Activated CD4-positive, alpha-beta memory T cell treated with anti-CD3 and anti-CD28 coated beads for 36 hours (primary cell): ENCODE measurements at regions not wholly inside any gene's neighbourhood (a gene's known extent, or its start where the extent isn't known, plus 50 kb on each side); places are given as distances from the start of the nearest gene placed in this dataset.

Source experiments
- CTCF ChIA-PET: fragments of 350-600 bp; sonication (Branson Sonifier 250); formaldehyde crosslinking; loops from one replicate; lab custom pipeline; 2021; ENCODE audit warnings: antibody characterized with exemption, inconsistent platforms; lab: Charles Lee
- POLR2A ChIA-PET: fragments of 350-600 bp; sonication (Branson Sonifier 250); formaldehyde crosslinking; loops from one replicate; lab custom pipeline; 2021; ENCODE audit warnings: antibody characterized with exemption; lab: Charles Lee
- DNase-seq: peaks from one replicate; pipeline ENCODE4 v3.0.0-alpha.2; 2020
- H3K27ac Mint-ChIP-seq: one replicate; pipeline ENCODE4 v1.8.0; 2021; ENCODE audit warnings: mixed read lengths
- H3K27me3 Mint-ChIP-seq: one replicate; pipeline ENCODE4 v1.8.0; 2021; ENCODE audit warnings: mixed read lengths
- H3K36me3 Mint-ChIP-seq: one replicate; pipeline ENCODE4 v1.8.0; 2021; ENCODE audit warnings: mixed read lengths
- H3K4me1 Mint-ChIP-seq: one replicate; pipeline ENCODE4 v1.8.0; 2021; ENCODE audit warnings: low read depth, mixed read lengths
- H3K4me3 Mint-ChIP-seq: one replicate; pipeline ENCODE4 v1.8.0; 2021; ENCODE audit warnings: mild to moderate bottlenecking, mixed read lengths
- H3K9me3 Mint-ChIP-seq: one replicate; pipeline ENCODE4 v1.8.0; 2021; ENCODE audit warnings: mixed read lengths
- intact Hi-C: fragments of 100-400 bp; cut with micrococcal nuclease; formaldehyde crosslinking; loops from one replicate; pipeline ENCODE4 v1.15.1; 2023

GRCh38 chr7:118615-119391 is 73.6 kb upstream of the FAM20C start:
- intact Hi-C loops: no loop called here
- no peak overlapping the region for H3K4me3 Mint-ChIP-seq
- no peaks in the 10 kb centered on the region for H3K4me1 Mint-ChIP-seq
- ChIA-PET POLR2A (no interaction called here), CTCF (no interaction called here)
- no peaks in the 10 kb centered on the region for H3K36me3 Mint-ChIP-seq
- peaks cover 22% of the 10 kb centered on the region for H3K27me3 Mint-ChIP-seq
- DNase-seq: no peak
- no peak overlapping the region for H3K27ac Mint-ChIP-seq
- peaks cover 8% of the 10 kb centered on the region for H3K9me3 Mint-ChIP-seq

- H3K4me3 Mint-ChIP-seq: no peak overlapping the region
- intact Hi-C loops: no loop called here
- no peaks in the 10 kb centered on the region for H3K4me1 Mint-ChIP-seq
- no peak for DNase-seq
- ChIA-PET POLR2A (no interaction called here), CTCF (no interaction called here)
- peaks cover 2% of the 10 kb centered on the region for H3K9me3 Mint-ChIP-seq
- H3K36me3 Mint-ChIP-seq: no peaks in the 10 kb centered on the region
- peaks cover 17% of the 10 kb centered on the region for H3K27me3 Mint-ChIP-seq
- H3K27ac Mint-ChIP-seq: no peak overlapping the region
These were observed 72.8 kb upstream of the FAM20C start for GRCh38 chr7:119392-120163.

GRCh38 chr7:120164-120991 is 72.0 kb upstream of the FAM20C start:
- no peaks in the 10 kb centered on the region for H3K36me3 Mint-ChIP-seq
- H3K9me3 Mint-ChIP-seq: no peaks in the 10 kb centered on the region
- ChIA-PET POLR2A (no interaction called here), CTCF (no interaction called here)
- H3K27ac Mint-ChIP-seq: no peak overlapping the region
- H3K4me1 Mint-ChIP-seq: no peaks in the 10 kb centered on the region
- no peak for DNase-seq
- H3K27me3 Mint-ChIP-seq: peaks cover 14% of the 10 kb centered on the region
- no peak overlapping the region for H3K4me3 Mint-ChIP-seq
- intact Hi-C loops: no loop called here

- Mint-ChIP-seq H3K4me3 (no peak overlapping the region), H3K27me3 (peaks cover 10% of the 10 kb centered on the region), H3K9me3 (no peaks in the 10 kb centered on the region), H3K36me3 (no peaks in the 10 kb centered on the region), H3K4me1 (no peaks in the 10 kb centered on the region), H3K27ac (no peak overlapping the region)
- POLR2A ChIA-PET: no interaction called here
- CTCF ChIA-PET: no interaction called here
- DNase-seq: no peak
- intact Hi-C loops: no loop called here
These were observed 71.2 kb upstream of the FAM20C start for GRCh38 chr7:121002-121785.

- no peaks in the 10 kb centered on the region for H3K36me3 Mint-ChIP-seq
- no peak for DNase-seq
- ChIA-PET CTCF (no interaction called here), POLR2A (no interaction called here)
- peaks cover 4% of the 10 kb centered on the region for H3K27me3 Mint-ChIP-seq
- intact Hi-C loops: no loop called here
- no peak overlapping the region for H3K4me3 Mint-ChIP-seq
- H3K4me1 Mint-ChIP-seq: no peaks in the 10 kb centered on the region
- no peak overlapping the region for H3K27ac Mint-ChIP-seq
- no peaks in the 10 kb centered on the region for H3K9me3 Mint-ChIP-seq
These were observed 69.1 kb upstream of the FAM20C start for GRCh38 chr7:123237-123636.

- H3K36me3 Mint-ChIP-seq: no peaks in the 10 kb centered on the region
- intact Hi-C loops: no loop called here
These were observed 68.0 kb upstream of the FAM20C start for GRCh38 chr7:124130-124949.

GRCh38 chr7:125061-125475 is 67.3 kb upstream of the FAM20C start:
- Mint-ChIP-seq H3K27me3 (no peaks in the 10 kb centered on the region), H3K4me1 (no peaks in the 10 kb centered on the region), H3K27ac (no peak overlapping the region), H3K9me3 (no peaks in the 10 kb centered on the region), H3K36me3 (no peaks in the 10 kb centered on the region), H3K4me3 (no peak overlapping the region)
- intact Hi-C loops: no loop called here
- no peak for DNase-seq
- ChIA-PET CTCF (no interaction called here), POLR2A (no interaction called here)

More at GRCh38 chr7:124130-124949, 68.0 kb upstream of the FAM20C start:
- H3K27me3 Mint-ChIP-seq: no peaks in the 10 kb centered on the region
- no peaks in the 10 kb centered on the region for H3K9me3 Mint-ChIP-seq
- H3K4me1 Mint-ChIP-seq: no peaks in the 10 kb centered on the region
- POLR2A ChIA-PET: no interaction called here
- CTCF ChIA-PET: no interaction called here
- no peak overlapping the region for H3K27ac Mint-ChIP-seq
- no peak overlapping the region for H3K4me3 Mint-ChIP-seq
- no peak for DNase-seq

- Mint-ChIP-seq H3K4me1 (no peaks in the 10 kb centered on the region), H3K27ac (no peak overlapping the region), H3K36me3 (no peaks in the 10 kb centered on the region), H3K27me3 (no peaks in the 10 kb centered on the region), H3K4me3 (no peak overlapping the region), H3K9me3 (no peaks in the 10 kb centered on the region)
- POLR2A ChIA-PET: no interaction called here
- CTCF ChIA-PET: no interaction called here
- DNase-seq: no peak
- intact Hi-C loops: no loop called here
These were observed 66.7 kb upstream of the FAM20C start for GRCh38 chr7:125661-126060.

- Mint-ChIP-seq H3K4me1 (no peaks in the 10 kb centered on the region), H3K4me3 (no peak overlapping the region), H3K36me3 (no peaks in the 10 kb centered on the region), H3K9me3 (no peaks in the 10 kb centered on the region), H3K27ac (no peak overlapping the region), H3K27me3 (no peaks in the 10 kb centered on the region)
- DNase-seq: no peak
- CTCF ChIA-PET: no interaction called here
- POLR2A ChIA-PET: no interaction called here
- intact Hi-C loops: no loop called here
These were observed 66.0 kb upstream of the FAM20C start for GRCh38 chr7:126368-126767.

- Mint-ChIP-seq H3K4me1 (no peaks in the 10 kb centered on the region), H3K27me3 (no peaks in the 10 kb centered on the region), H3K36me3 (no peaks in the 10 kb centered on the region), H3K4me3 (no peak overlapping the region), H3K9me3 (no peaks in the 10 kb centered on the region), H3K27ac (no peak overlapping the region)
- intact Hi-C loops: no loop called here
- POLR2A ChIA-PET: no interaction called here
- no peak for DNase-seq
- CTCF ChIA-PET: no interaction called here
These were observed 65.2 kb upstream of the FAM20C start for GRCh38 chr7:127064-127598.
